Gastrocnemius medialis (tissue), 4 donors: ENCODE measurements at regions not wholly inside any gene's neighbourhood (a gene's known extent, or its start where the extent isn't known, plus 50 kb on each side); places are given as distances from the start of the nearest gene placed in this dataset.

Source experiments
- CTCF ChIP-seq, 5 experiments: fragments of 450-650 bp in 3 of 5; fragments of 200-600 bp in 2 of 5; sonication (generic) in 2 of 5; IDR thresholded peaks in 4 of 5; conservative IDR thresholded peaks in 1 of 5; 1 replicate in 4 of 5; 2 replicates in 1 of 5; pipeline ENCODE4 v1.5.1; 2016 to 2019; ENCODE audit warnings: antibody characterized with exemption in 5 of 5, mild to moderate bottlenecking in 3 of 5, moderate library complexity in 3 of 5
- POLR2A ChIP-seq, 2 donors: fragments of 450-650 bp; IDR thresholded peaks; one replicate each; pipeline ENCODE4 v1.6.1; 2017; ENCODE audit warnings: antibody characterized with exemption in 2 of 2, mild to moderate bottlenecking in 2 of 2, moderate library complexity in 2 of 2

DNA sequence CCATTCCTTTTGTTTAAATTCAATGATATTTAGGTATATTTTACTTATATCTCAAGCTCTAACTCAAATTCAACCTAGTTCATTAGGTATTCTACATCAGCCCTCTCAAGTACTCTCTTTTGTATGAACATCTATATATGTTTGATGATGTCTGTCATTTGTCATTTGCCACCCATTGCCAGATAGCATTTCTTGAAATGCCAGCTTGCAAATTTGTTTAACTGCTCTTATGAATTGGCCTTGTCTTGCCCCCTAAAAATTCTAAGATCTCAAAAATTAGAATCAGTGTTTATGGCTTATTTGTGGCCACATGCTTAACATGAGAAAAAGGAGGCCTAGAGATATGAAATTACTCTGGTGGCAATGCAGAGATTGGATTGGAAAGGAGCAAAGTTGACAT is 1140.3 kb upstream of the DDX18 start:
- no peak for TF ChIP-seq CTCF (IDR thresholded peaks at IDR 0.05 in 4 of 5, conservative IDR thresholded peaks at IDR 0.05 in 1 of 5)
- TF ChIP-seq POLR2A (IDR thresholded peaks at IDR 0.05), result no peak
